ENCODE measurements at regions not wholly inside any gene's neighbourhood (a gene's known extent, or its start where the extent isn't known, plus 50 kb on each side); places are given as distances from the start of the nearest gene placed in this dataset.

DNA sequence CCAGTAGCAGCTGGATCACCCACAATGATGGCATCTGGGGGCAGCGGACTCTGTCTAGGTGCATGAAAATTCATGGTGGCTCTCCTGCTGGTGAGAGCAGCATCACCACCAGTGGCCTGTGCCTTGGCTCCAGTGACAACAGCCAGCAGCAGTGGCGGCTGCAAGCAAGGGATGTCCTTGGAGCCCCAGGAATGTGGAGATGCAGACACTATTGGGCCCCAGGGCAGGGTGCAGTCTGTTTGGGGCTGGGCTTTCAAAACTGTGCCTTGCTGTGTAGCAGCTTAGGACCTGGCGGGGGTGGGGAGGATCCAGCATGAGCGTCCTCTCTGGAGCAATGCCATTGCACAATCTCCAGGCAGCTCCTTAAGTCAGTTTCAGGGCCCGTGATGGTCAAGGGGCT lies 199.7 kb downstream of the CHD9NB start:
- FAIRE-seq (no peak), DNase-seq (ENCODE audit: low read depth in 1 of 2, low spot score in 2 of 2) (no peak)
- Histone ChIP-seq H2BK15ac (ENCODE audit: low read length) (no peak overlapping the region), H3K14ac (ENCODE audit: insufficient read length) (no peak overlapping the region), H3K18ac (ENCODE audit: extremely low read depth, low read length) (no peak overlapping the region), H2BK120ac (replicated peaks; ENCODE audit: low read depth, low read length) (no peak overlapping the region), H2AK5ac (ENCODE audit: low read depth, low read length) (no peak overlapping the region), H4K20me1 (replicated peaks in 1 of 2; ENCODE audit: control insufficient read depth in 1 of 2, insufficient read depth in 2 of 2, low read length in 2 of 2) (no peaks in the 10 kb centered on the region), H4K91ac (replicated peaks; ENCODE audit: insufficient read length, low read length) (no peak overlapping the region), H3K79me2 (ENCODE audit: control insufficient read depth in 1 of 2, insufficient read depth in 2 of 2, low read length in 2 of 2) (no peaks in the 10 kb centered on the region), H3K27ac (ENCODE audit: low read depth, low read length) (no peak overlapping the region), H2BK5ac (ENCODE audit: low read depth, low read length) (no peak overlapping the region), H2AFZ (ENCODE audit: low read length) (peak overlapping the region; percentile 43; the same call in 1 of the 2 replicates), H3K9ac (replicated peaks in 1 of 4; ENCODE audit: extremely low read depth in 1 of 4, low read depth in 3 of 4, low read length in 3 of 4) (no peak overlapping the region), H3K4me2 (ENCODE audit: insufficient read depth in 1 of 2, low read depth in 2 of 2, low read length in 2 of 2) (no peak overlapping the region), H3K9me3 (ENCODE audit: insufficient read depth in 2 of 2, low read depth in 1 of 2, low read length in 1 of 2) (no peaks in the 10 kb centered on the region), H3K4me1 (replicated peaks in 1 of 4; ENCODE audit: control insufficient read depth in 3 of 4, insufficient read depth in 4 of 4, low read length in 3 of 4) (no peaks in the 10 kb centered on the region), H3K4ac (replicated peaks; ENCODE audit: insufficient read length, low read depth, low read length) (no peak overlapping the region), H2BK12ac (ENCODE audit: low read depth, low read length) (0 out of 2 replicates have a peak overlapping the region, but pooled peaks have one; percentile 17), H4K5ac (ENCODE audit: insufficient read length, low read depth, low read length) (no peak overlapping the region), H3K27me3 (replicated peaks in 1 of 4; ENCODE audit: control insufficient read depth in 3 of 4, extremely low read depth in 1 of 4, insufficient read depth in 3 of 4, low read length in 3 of 4) (no peaks in the 10 kb centered on the region), H2BK20ac (ENCODE audit: low read length) (no peak overlapping the region), H4K8ac (ENCODE audit: extremely low read depth, insufficient read depth, low read length) (no peak overlapping the region; the same call in 1 of the 2 replicates), H3K56ac (replicated peaks; ENCODE audit: insufficient read length, low read depth, low read length) (no peak overlapping the region), H3K23ac (ENCODE audit: insufficient read length) (no peak overlapping the region), H3K23me2 (ENCODE audit: low read depth, low read length) (no peaks in the 10 kb centered on the region), H3K4me3 (ENCODE audit: extremely low read depth in 1 of 4, insufficient read depth in 2 of 4, low read depth in 3 of 4, low read length in 4 of 4) (no peak overlapping the region), H3K79me1 (ENCODE audit: low read depth, low read length) (no peaks in the 10 kb centered on the region), H3K36me3 (ENCODE audit: control insufficient read depth in 2 of 4, insufficient read depth in 4 of 4, low read length in 3 of 4) (no peaks in the 10 kb centered on the region)
- WGBS, 2 experiments (ENCODE audit: extremely low coverage in 1 of 2, insufficient coverage in 1 of 2, insufficient read length in 1 of 2, insufficient replicate concordance in 2 of 2, low coverage in 1 of 2, low lambda C conversion rate in 2 of 2, missing lambda C conversion rate in 1 of 2), result 82% methylated on average over 5 of the region's 5 CpGs; no CpG with 5 or more reads in 1 of the 2 experiments
- CTCF ChIA-PET (ENCODE audit: partially characterized antibody), result interaction anchor here (1.6 kb wide), 1 partner anchor 8 kb away, joined by 8 read pairs; no protein-coding TSS in a partner anchor
- POLR2A ChIA-PET (ENCODE audit: partially characterized antibody), result no interaction called here
- TF ChIP-seq, protein P1, sequence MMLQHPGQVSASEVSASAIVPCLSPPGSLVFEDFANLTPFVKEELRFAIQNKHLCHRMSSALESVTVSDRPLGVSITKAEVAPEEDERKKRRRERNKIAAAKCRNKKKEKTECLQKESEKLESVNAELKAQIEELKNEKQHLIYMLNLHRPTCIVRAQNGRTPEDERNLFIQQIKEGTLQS (IDR thresholded peaks at IDR 0.05; ENCODE audit: insufficient read depth, low read depth, low read length), result no peak
- TF ChIP-seq CBX5 (IDR thresholded peaks at IDR 0.05; ENCODE audit: low read depth, low read length) (no peak), TAF7 (optimal IDR thresholded peaks at IDR 0.05; ENCODE audit: borderline replicate concordance, low read depth, low read length) (no peak)
